Left lung (tissue), 4 donors: ENCODE measurements at regions not wholly inside any gene's neighbourhood (a gene's known extent, or its start where the extent isn't known, plus 50 kb on each side); places are given as distances from the start of the nearest gene placed in this dataset.

Experiments
- ATAC-seq: fragments of 200-7000 bp; cut with Tn5 transposase; one replicate; pipeline ENCODE4 v1.9.1; 2020; ENCODE audit warnings: moderate library complexity
- DNase-seq, 4 donors: peaks; one replicate each; pipeline ENCODE4 v3.0.0-alpha.2; 2013 to 2020
- H3K27ac ChIP-seq, 2 donors: fragments of 200-600 bp; sonication (generic) in 1 of 2; one replicate each; pipeline versions ENCODE4 v1.5.0 to v1.8.0; 2020 to 2021
- H3K27me3 ChIP-seq, 2 donors: fragments of 200-600 bp; sonication (generic) in 1 of 2; one replicate each; pipeline versions ENCODE4 v1.5.0 to v1.8.0; 2020 to 2021
- H3K36me3 ChIP-seq, 2 donors: fragments of 200-600 bp; sonication (generic) in 1 of 2; one replicate each; pipeline versions ENCODE4 v1.5.0 to v1.8.0; 2020 to 2021
- H3K4me1 ChIP-seq, 2 donors: fragments of 200-600 bp; one replicate each; pipeline ENCODE4 v1.8.0; 2021
- H3K4me3 ChIP-seq, 2 donors: fragments of 200-600 bp; sonication (generic) in 1 of 2; one replicate each; pipeline versions ENCODE4 v1.5.0 to v1.8.0; 2020 to 2021; ENCODE audit warnings: mild to moderate bottlenecking in 1 of 2
- H3K9me3 ChIP-seq, 2 donors: fragments of 200-600 bp; sonication (generic) in 1 of 2; one replicate each; pipeline versions ENCODE4 v1.5.0 to v1.8.0; 2020 to 2021
- intact Hi-C, 2 donors: fragments of 100-400 bp; cut with DNase I; formaldehyde crosslinking; loops; one replicate each; pipeline versions ENCODE4 v1.11.2 to v1.14.2; 2022
- TF ChIP-seq, protein P1 (sequence below), 2 donors: fragments of 200-600 bp; sonication (generic) in 1 of 2; IDR thresholded peaks; one replicate each; pipeline versions ENCODE4 v1.5.0 to v1.8.0; 2021; ENCODE audit warnings: antibody characterized with exemption in 2 of 2
- donor health status: DM: no; HTN: yes; CAD: no.
- donor health status: DM: no; HTN: no; CAD: no.

DNA sequence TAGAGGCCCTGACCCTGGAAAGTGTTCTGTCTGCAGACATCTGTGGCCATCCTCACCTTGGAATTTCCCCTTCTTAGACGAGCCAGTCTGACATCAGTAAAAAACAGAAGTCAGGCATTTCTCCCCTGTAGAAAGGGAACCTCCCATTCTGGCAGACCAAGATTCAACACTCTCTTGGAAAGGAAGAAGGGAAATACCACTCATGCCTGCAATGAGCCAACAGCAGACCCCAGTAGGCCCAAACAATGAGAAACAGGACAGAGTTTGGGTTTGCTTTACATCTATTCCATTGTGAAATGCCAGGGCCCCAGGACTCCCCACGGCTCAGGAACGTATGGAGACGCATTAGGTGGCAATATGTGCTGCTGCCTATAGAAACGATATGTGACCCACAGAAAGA lies 264.0 kb upstream of the NSMCE3 start:
- intact Hi-C loops = no loop called here
- TF ChIP-seq, protein P1, sequence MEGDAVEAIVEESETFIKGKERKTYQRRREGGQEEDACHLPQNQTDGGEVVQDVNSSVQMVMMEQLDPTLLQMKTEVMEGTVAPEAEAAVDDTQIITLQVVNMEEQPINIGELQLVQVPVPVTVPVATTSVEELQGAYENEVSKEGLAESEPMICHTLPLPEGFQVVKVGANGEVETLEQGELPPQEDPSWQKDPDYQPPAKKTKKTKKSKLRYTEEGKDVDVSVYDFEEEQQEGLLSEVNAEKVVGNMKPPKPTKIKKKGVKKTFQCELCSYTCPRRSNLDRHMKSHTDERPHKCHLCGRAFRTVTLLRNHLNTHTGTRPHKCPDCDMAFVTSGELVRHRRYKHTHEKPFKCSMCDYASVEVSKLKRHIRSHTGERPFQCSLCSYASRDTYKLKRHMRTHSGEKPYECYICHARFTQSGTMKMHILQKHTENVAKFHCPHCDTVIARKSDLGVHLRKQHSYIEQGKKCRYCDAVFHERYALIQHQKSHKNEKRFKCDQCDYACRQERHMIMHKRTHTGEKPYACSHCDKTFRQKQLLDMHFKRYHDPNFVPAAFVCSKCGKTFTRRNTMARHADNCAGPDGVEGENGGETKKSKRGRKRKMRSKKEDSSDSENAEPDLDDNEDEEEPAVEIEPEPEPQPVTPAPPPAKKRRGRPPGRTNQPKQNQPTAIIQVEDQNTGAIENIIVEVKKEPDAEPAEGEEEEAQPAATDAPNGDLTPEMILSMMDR (IDR thresholded peaks at IDR 0.05) = no peak
- Histone ChIP-seq H3K9me3 (no peaks in the 10 kb centered on the region), H3K4me1 (no peaks in the 10 kb centered on the region), H3K27me3 (no peaks in the 10 kb centered on the region), H3K27ac (no peak overlapping the region), H3K4me3 (no peak overlapping the region), H3K36me3 (no peaks in the 10 kb centered on the region)
- ATAC-seq (no peak), DNase-seq (no peak)

DNA sequence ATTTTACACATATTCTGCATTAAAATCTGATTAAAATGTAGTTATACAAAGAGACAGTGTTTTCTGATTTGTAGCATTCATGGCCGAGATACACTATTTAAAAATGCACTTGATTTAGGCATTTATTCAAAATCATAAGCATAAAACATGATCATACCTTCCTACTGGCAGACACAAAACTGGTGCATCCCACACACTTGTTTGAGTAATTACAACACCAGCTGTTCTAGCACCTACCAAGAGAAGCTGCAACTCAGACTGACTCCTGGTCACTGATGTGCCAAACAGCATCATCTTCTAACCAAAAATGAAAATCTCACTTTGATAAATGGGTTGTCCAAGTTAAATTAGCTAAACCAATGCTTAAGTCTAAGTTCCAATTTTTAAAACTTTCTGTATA lies 262.7 kb upstream of the NSMCE3 start:
- TF ChIP-seq, protein P1 (IDR thresholded peaks at IDR 0.05) = no peak

DNA sequence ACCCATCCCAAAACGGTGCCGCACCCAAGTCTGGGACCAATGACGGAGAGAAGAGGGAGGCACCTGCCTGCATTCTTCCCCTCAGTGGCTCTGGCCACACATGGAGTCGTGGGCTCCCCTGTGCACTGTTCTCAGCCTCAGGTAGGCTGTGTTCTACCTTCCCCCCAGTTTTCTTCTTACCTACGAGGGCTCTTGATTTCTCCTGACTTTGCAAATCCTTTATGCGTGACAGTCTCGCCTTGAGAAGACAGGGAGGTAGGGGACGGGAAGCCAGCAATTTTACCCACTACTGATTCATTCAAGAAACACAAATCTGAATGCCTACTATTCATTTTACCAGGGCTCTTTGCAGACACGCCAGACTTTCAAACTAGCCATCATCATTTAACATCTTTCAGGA lies 261.3 kb upstream of the NSMCE3 start:
- no peak overlapping the region for H3K4me3 ChIP-seq
- no peak for ATAC-seq
- no peaks in the 10 kb centered on the region for H3K27me3 ChIP-seq
- TF ChIP-seq, protein P1 (IDR thresholded peaks at IDR 0.05) = no peak
- no peaks in the 10 kb centered on the region for H3K9me3 ChIP-seq
- no peak overlapping the region for H3K27ac ChIP-seq
- no peaks in the 10 kb centered on the region for H3K4me1 ChIP-seq
- DNase-seq = no peak
- H3K36me3 ChIP-seq = no peaks in the 10 kb centered on the region
- intact Hi-C loops = no loop called here

More for the DNA sequence above, 262.7 kb upstream of the NSMCE3 start:
- no peak overlapping the region for H3K4me3 ChIP-seq
- no peaks in the 10 kb centered on the region for H3K4me1 ChIP-seq
- no peaks in the 10 kb centered on the region for H3K36me3 ChIP-seq
- H3K27me3 ChIP-seq = no peaks in the 10 kb centered on the region
- DNase-seq (no peak), ATAC-seq (no peak)
- H3K27ac ChIP-seq = no peak overlapping the region
- intact Hi-C loops = no loop called here
- no peaks in the 10 kb centered on the region for H3K9me3 ChIP-seq

DNA sequence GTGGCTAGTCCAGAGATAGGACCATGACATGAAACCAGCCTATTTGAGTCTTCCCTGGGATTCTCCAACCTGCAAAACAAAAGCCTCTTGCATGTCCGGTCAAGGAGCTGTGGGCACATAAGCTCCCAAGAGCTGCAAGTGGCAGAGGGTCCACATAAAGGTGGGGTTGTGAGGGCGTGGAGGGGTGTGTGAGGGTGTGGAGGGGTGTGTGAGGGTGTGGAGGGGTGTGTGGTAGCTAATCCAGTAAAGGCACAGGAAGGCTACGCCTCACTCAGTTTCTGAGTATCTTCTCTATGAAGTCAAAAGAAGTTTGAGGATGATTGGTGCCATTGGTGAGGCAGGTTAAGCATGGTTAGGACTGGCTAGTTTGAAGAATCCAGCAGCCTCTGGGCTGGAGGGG lies 259.4 kb upstream of the NSMCE3 start:
- no peak for ATAC-seq
- intact Hi-C loops = no loop called here
- DNase-seq = no peak
- Histone ChIP-seq H3K27me3 (no peaks in the 10 kb centered on the region), H3K4me1 (no peaks in the 10 kb centered on the region), H3K27ac (no peak overlapping the region), H3K4me3 (no peak overlapping the region), H3K36me3 (no peaks in the 10 kb centered on the region), H3K9me3 (no peaks in the 10 kb centered on the region)
- TF ChIP-seq, protein P1 (IDR thresholded peaks at IDR 0.05) = no peak

DNA sequence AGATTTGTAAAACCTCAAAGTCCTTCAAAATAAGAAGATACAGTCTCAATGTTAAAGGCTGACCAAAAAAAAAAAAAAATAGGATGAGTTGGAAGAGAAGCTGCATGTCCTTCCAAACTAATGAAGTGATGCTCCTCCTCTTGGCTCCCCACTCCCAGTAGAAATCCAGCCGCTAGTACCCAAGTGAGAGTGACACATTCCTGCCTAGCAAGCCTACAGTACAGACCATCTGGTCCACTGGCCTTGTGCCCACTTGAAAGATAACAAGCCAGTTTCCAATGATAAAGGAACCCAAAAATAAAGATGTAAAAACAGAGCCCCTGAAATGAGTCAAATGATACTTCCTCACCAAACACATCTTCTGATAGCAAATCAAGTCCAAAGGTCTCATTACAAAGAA lies 258.7 kb upstream of the NSMCE3 start:
- ATAC-seq (no peak), DNase-seq (peak in 2 of 4 donors; percentile 23 to 51)

More for the DNA sequence above, 258.7 kb upstream of the NSMCE3 start:
- TF ChIP-seq, protein P1 (IDR thresholded peaks at IDR 0.05) = no peak
- Histone ChIP-seq H3K4me1 (no peaks in the 10 kb centered on the region), H3K9me3 (no peaks in the 10 kb centered on the region), H3K27me3 (no peaks in the 10 kb centered on the region), H3K27ac (no peak overlapping the region), H3K36me3 (no peaks in the 10 kb centered on the region), H3K4me3 (no peak overlapping the region)
- intact Hi-C loops = no loop called here
